ENCODE measurements at regions not wholly inside any gene's neighbourhood (a gene's known extent, or its start where the extent isn't known, plus 50 kb on each side); places are given as distances from the start of the nearest gene placed in this dataset.

GRCh38 chr5:5592541-5592940 is 170.1 kb downstream of the ICE1 start:
- no peak for DNase-seq (ENCODE audit: low read depth)

- no peak for DNase-seq (ENCODE audit: low read depth)
Measured at GRCh38 chr5:5591567-5591966, 169.1 kb downstream of the ICE1 start.

DNA sequence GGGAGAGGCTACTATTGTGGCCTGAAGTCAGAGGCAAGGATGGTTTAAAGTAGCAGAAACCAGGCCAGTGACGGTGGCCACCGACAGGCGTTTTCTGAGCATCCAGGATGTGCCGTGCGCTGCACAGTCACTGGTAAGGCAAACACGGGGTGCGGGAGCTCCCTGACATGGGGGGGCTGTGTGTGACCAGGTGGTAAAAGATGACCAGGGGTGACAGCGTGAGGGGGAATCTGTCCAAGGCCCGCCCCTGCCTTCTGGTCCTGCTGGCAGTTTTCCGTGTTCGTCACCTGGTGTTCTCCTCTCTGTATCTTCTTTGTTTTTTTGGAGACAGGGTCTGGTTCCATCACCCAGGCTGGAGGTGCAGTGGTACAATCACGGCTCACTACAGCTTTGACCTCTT is 167.4 kb downstream of the ICE1 start:
- DNase-seq (ENCODE audit: low read depth) = no peak

DNA sequence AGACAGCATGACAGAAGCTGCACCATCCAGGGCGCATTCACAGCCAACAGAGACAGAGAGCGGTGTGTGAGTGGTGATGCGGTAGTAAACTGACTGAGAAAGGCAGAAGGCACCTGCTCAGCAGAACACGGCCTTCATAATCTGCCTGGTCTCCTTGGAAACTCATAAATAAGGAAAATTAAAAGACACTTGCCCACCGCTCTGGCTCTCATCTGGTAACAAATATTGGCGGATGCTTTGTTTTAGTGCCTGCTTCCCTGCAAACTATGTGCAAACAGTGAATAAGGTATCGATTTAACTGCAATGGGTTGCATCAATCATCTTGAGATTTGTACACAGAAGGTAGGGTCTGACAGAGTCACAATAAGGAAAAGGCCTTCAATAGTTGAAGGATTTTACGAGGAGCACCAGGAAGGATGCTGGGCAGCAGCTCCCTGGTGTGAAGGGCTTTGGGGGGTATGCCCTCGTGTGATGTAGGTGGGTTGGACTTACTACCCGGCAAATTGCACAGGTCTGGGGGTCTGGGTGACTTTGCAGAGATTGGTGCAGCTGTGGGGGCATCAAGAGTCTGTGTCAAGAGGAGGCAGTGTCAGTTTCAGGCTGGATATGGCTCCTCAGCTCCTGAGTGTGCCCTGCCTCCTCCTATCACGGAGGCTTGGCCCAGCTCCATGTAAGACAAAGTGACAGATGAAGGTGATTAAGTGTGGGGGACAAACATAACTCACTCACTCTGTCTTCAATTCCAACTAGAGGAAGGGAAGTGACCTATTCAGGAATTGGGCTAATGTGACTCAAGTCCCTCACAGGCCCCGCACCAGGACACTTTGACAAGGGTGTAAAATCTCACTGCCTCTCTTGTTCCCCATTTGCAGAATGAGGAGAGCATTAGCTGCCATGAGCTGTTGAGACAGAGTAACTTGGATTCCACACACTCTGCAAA is 166.7 kb downstream of the ICE1 start:
- DNase-seq (ENCODE audit: low read depth) = no peak

DNA sequence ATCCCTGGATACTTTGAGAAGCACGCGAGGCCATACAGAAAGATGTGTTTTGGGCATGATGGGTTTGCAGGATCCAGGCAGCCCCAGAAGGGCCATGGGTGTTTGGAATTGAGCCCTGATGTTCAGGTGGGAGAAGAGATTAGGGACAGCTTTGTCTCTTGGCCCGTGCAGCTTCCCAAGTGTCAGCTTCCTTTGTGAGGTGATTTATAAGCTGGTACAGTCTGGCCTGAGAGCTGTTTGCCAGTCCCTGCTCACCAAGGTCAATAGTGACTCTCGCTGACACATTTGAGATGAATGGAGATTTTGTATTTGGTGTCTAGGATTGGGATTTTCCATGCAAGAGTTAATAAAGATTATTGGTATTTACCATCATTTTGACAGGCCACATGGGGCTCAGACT is 165.9 kb downstream of the ICE1 start:
- no peak for DNase-seq (ENCODE audit: low read depth)

DNA sequence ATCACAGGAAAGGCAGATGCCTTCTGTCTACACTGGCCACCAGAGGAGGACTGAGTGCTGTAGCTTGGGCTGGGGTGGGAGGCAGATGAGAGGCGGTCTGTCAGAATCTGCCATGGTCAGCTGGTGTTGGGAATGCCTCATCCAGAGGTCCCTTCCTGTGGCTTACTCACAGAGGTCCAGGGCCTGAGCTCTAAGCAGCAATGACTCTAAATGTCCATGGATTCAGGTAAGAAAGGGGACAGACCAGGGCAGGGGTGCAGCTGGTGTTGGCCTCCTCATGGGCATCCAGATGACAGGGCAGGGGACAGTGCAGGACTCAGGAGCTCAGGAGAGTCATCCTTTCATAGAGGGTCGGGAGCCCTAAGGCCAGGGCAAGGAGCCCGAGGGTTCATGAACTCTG is 165.0 kb downstream of the ICE1 start:
- DNase-seq (ENCODE audit: low read depth) = no peak

DNA sequence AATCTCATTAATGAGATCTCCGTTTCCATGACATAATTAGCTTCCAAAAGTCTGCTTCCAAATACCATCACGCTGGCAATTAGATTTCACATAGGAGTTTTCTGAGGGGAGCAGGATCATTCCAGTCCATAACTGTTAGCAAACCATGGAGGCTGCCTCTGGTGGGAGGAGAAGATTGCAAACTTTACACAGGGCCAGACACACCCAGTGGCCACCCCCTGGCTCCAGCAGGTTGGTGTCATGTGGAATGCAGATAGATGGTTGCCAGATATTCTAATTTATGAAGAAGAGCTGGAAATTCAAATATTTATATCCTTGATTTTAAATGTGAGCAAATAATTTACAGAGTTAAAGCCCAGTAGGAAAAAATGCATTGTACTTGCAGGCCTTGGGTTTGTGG is 164.2 kb downstream of the ICE1 start:
- DNase-seq (ENCODE audit: low read depth) = no peak

DNA sequence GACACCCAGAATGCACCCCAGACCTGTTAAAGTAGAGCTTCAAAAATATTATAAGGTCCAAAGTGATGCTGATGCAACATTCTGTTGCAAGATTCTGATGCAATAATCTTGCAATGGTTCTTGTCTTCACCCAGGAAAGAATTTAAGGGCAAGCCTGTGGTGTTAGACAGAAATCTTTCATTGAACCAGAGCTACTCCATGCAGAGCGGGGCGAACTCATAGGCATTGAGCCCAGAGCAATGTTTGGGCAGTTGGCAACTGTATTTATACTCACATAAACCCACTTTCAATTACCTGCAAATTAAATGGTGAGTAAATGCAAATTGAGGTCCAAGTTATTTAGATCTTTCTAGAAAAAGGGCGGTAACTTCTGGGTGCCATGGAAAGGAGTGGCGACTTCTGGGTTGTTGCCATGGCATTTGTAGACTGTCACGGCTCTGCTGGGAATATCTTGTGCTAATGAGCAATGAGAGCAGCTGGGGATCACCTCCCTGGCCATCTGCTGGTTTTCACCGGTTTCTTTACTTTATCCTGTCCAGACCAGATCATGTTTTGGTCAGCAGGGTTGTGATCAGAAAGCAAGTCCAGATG is 163.4 kb downstream of the ICE1 start:
- DNase-seq (ENCODE audit: low read depth) = no peak

DNA sequence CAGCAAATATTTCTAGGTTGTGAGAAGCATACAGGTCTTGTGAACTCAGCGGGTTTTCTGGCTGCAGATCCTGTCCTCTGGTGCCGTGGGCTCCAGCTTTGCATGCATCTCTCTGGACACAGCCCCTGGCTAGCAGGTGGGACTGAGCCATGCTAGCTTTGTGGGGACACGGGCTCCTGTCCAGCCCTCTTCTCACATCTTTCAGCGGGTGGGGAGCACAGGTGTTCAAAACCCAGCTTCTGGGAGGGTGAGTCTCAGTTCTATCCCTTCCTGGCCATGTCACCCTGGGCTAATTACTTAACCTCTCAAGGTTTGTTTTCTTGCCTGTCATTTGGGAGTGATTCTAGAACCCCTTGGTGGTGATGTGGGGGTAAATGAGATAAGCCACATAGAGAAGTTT is 162.3 kb downstream of the ICE1 start:
- no peak for DNase-seq (ENCODE audit: low read depth)

- DNase-seq (ENCODE audit: low read depth) = no peak
Measured at GRCh38 chr5:5584236-5584745, 161.8 kb downstream of the ICE1 start.

GRCh38 chr5:5583832-5584231 is 161.4 kb downstream of the ICE1 start:
- no peak for DNase-seq (ENCODE audit: low read depth)

DNA sequence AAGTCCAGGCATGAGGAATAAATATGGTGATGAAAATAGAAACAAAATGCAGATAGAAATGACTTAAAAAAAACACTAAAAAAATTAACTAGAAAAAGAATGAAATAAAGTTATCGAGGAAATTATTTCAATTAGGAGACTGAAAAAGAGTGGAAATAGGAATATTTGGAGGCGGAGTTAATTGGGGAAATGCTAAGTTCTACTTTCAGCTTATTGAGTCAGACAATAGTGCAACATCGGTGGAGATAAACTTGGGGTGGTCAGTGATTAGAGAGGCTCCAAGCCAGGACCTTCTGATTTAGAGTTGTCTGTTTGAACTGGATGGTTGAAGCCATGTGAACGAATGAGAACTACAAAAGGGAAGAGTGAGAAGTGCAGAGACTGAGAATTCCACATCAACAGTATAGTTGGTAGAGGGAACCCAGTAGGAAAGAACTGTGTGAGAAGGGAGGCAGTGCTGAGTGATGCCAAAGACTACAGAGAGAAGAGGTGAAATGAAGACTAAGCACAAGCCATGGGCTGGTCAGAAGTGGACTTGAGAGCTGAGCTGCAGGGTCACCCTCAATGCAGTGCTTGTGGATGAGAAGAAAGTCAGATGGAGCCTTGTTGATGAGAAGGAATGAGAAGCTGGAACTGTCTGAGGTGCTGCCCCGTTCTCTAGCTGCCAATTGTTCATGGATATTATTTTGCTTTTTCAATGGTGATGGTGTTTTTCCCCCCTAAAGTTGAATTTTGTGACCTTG is 160.7 kb downstream of the ICE1 start:
- no peak for DNase-seq (ENCODE audit: low read depth)

DNA sequence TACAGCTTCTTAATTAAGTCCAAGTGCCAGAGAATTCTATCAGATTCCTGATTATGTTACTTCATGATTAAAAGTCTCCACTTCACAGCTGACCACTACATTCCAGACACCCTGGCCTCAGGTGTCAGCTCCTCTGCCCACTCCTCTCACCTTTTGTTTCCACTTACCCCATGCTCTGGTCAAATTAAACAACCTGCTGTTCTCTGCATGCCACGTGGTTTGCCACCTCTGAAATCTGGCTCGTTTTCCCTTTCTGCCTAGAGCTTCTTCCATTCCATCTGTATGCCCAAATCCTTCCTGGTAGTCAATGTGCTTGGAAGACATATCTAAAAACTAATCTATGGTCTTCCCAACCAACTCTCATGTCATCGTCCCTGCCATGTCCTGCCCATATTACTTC is 158.6 kb downstream of the ICE1 start:
- DNase-seq (ENCODE audit: low read depth) = no peak

DNA sequence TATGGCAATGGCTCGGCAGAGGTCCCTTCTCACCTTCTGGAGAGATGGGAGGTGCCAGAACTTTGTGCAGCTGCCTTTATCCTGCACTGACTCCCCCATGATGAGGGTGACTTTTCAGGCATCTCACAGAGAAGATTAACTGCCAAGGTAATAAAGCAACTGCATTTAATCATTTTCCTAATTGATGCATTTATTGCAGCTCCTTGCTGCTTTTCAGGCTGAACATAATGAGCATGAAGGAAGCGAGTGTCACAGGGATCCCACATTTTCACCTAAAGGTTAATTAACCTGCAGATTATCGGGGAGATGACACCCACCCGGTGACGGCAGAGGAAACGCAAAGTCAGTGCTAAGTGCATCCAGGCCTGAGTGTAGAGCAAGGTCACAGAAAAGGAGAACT is 154.3 kb downstream of the ICE1 start:
- no peak for DNase-seq (ENCODE audit: low read depth)

DNA sequence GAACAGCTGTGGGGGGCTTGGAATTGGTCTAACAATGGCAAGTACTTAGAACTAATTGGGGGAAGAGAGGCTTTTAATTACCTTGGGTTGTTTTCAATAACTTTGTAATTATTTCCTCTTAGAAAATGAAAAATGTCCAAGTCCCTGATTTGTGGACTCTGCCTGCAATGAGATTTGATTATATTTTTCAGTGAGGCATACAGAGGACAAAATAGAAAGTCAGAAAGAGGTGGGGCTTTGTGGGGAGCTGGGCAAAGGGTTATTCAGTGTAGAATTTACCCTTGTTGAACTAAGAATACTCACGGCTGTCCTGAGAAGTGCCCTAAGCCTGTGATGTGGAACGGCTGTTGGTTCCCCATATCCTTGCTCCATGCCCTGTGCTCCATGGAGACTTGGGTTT is 153.0 kb downstream of the ICE1 start:
- DNase-seq (ENCODE audit: low read depth) = no peak

DNA sequence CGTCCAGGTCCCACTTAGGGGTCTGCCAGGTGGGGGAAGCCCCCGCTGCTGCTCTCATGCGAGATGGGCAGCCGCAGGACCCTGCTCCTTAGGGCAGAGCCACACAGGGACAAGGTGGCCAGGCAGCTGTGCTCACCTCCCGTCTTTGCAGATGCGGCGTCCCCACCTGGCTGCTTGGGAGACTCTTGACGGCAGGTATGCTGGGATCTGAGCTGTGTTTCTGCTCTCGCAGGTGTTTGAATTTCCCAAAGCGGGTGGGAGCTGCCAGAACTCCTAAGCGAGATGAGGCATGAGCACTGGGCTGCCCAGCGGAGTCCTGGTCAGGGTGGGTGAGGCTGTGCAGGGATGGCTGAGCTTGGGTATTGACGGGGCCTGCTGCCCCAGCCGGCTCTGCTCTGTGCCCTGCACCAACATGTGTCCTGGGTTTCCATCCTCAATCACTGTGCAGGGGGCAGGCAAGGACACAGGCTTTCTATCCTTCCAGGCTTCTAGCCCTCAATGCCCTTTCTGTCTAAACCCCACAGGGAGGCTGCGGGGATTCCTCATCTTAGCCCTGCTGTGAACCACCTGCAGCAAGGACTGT is 151.4 kb downstream of the ICE1 start:
- no peak for DNase-seq (ENCODE audit: low read depth)

- peak; percentile 4 for DNase-seq (ENCODE audit: low read depth)
Measured at GRCh38 chr5:5572976-5573797, 150.7 kb downstream of the ICE1 start.

- peak; percentile 2 for DNase-seq (ENCODE audit: low read depth)
Measured at GRCh38 chr5:5572010-5572865, 149.8 kb downstream of the ICE1 start.

GRCh38 chr5:5570646-5571045 is 148.2 kb downstream of the ICE1 start:
- DNase-seq (ENCODE audit: low read depth) = no peak

GRCh38 chr5:5564898-5565297 is 142.4 kb downstream of the ICE1 start:
- no peak for DNase-seq (ENCODE audit: low read depth)
